Hepatocyte (in vitro differentiated cells): ENCODE measurements at regions not wholly inside any gene's neighbourhood (a gene's known extent, or its start where the extent isn't known, plus 50 kb on each side); places are given as distances from the start of the nearest gene placed in this dataset.

Source experiments
- EZH2phosphoT487 ChIP-seq: fragments of 200-600 bp; sonication (generic); IDR thresholded peaks from one replicate; pipeline ENCODE4 v1.6.1; 2018; ENCODE audit warnings: antibody characterized with exemption, mild to moderate bottlenecking, low read depth, moderate library complexity; ENCODE audit not compliant: unreplicated experiment, severe bottlenecking
- TF ChIP-seq, protein P1 (sequence below): fragments of 200-600 bp; sonication (generic); IDR thresholded peaks from 2 replicates; pipeline ENCODE4 v1.5.1; 2016; ENCODE audit warnings: antibody characterized with exemption, mild to moderate bottlenecking; ENCODE audit not compliant: poor library complexity

DNA sequence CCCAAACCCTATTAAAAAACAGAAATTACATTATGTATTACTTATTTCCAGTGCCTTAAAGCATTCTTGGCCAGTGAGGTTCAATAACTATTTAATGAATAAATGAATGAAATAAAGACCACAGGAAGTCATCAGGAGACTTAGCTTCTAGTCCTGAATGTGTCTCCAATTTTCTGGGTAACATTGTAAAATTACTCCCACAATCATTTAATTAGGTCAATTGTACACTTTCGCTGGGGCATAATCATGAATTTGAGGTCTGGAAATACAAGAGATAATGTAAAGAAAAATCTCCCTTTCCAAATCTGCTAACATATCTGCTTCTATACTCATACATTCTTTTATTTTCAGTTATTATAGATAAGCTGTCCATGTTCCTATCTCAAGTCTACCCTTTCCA, 199.2 kb downstream of the TLR4 start:
- TF ChIP-seq, protein P1, sequence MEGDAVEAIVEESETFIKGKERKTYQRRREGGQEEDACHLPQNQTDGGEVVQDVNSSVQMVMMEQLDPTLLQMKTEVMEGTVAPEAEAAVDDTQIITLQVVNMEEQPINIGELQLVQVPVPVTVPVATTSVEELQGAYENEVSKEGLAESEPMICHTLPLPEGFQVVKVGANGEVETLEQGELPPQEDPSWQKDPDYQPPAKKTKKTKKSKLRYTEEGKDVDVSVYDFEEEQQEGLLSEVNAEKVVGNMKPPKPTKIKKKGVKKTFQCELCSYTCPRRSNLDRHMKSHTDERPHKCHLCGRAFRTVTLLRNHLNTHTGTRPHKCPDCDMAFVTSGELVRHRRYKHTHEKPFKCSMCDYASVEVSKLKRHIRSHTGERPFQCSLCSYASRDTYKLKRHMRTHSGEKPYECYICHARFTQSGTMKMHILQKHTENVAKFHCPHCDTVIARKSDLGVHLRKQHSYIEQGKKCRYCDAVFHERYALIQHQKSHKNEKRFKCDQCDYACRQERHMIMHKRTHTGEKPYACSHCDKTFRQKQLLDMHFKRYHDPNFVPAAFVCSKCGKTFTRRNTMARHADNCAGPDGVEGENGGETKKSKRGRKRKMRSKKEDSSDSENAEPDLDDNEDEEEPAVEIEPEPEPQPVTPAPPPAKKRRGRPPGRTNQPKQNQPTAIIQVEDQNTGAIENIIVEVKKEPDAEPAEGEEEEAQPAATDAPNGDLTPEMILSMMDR, result no peak
- no peak for TF ChIP-seq EZH2phosphoT487
